ENCODE measurements at regions not wholly inside any gene's neighbourhood (a gene's known extent, or its start where the extent isn't known, plus 50 kb on each side); places are given as distances from the start of the nearest gene placed in this dataset.
A peak's percentile ranks its signal among the peaks of the same experiment; 100 is the strongest.

DNA sequence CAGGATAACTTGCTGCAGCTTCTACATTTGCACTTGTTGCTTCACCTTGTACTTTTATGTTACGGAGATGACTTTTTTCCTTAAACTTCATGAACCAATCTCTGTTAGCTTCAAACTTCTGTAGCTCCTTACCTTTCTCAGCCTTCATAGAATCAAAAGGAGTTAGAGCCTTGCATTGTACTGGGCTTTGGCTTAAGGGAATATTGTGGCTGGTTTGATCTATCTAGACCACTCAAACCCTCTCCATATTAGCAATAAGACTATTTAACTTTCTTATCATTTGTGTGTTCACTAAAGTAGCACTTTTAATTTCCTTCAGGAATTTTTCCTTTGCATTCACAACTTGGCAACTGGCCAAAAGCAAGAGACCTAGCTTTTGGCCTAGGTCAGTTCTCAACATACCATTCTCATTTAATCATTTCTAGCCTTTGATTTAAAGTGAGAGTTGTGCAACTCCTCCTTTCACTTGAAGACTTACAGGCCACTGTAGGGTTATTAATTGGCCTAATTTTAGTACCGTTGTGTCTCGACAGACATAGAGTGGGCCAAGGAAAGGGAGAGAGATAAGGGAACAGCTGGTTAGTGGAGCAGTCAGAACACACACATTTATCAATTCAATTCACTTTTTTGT is 63.7 kb downstream of the SHOC1 start:
- Histone ChIP-seq H3K9me3 (ENCODE audit: control insufficient read depth, insufficient read depth, low read depth, low read length) (no peaks in the 10 kb centered on the region), H3K27ac (ENCODE audit: extremely low read depth, low read depth, low read length) (no peak overlapping the region), H3K36me3 (ENCODE audit: control insufficient read depth in 2 of 2, insufficient read depth in 1 of 2, low read length in 2 of 2) (no peaks in the 10 kb centered on the region; a peak in 1 of 3 replicates), H3K4me1 (ENCODE audit: control insufficient read depth, insufficient read depth, low read length) (no peaks in the 10 kb centered on the region), H3K4me3 (ENCODE audit: low read depth, low read length) (no peak overlapping the region)
- ChIA-PET CTCF (no interaction called here), POLR2A (no interaction called here)
- TF ChIP-seq TRIM28 (IDR thresholded peaks at IDR 0.05; ENCODE audit: borderline replicate concordance, low read length) = no peak
- 0 out of 2 replicates have a peak, but pooled peaks have one; percentile 6 for TF ChIP-seq ZNF830 (tag by site-specific recombination; IDR thresholded peaks at IDR 0.05; ENCODE audit: low read depth)
- TF ChIP-seq SCRT2 (tag by site-specific recombination; IDR thresholded peaks at IDR 0.05) = peak; percentile 44; the same call in 1 of the 2 replicates

- CTCF ChIA-PET = no interaction called here
- H3K4me1 ChIP-seq (ENCODE audit: control insufficient read depth, insufficient read depth, low read length) = no peaks in the 10 kb centered on the region
- no peaks in the 10 kb centered on the region for H3K9me3 ChIP-seq (ENCODE audit: control insufficient read depth, insufficient read depth, low read depth, low read length)
- TF ChIP-seq ZNF707 (tag by site-specific recombination; IDR thresholded peaks at IDR 0.05) (no peak), ZNF2 (tag by site-specific recombination; IDR thresholded peaks at IDR 0.05) (no peak)
- POLR2A ChIA-PET = no interaction called here
- no peaks in the 10 kb centered on the region; a peak in 1 of 3 replicates for H3K36me3 ChIP-seq (ENCODE audit: control insufficient read depth in 2 of 2, insufficient read depth in 1 of 2, low read length in 2 of 2)
- H3K4me3 ChIP-seq (ENCODE audit: low read depth, low read length) = no peak overlapping the region
- no peak overlapping the region for H3K27ac ChIP-seq (ENCODE audit: extremely low read depth, low read depth, low read length)
Observed at GRCh38 chr9:111728617-111729366, 65.9 kb downstream of the SHOC1 start.

DNA sequence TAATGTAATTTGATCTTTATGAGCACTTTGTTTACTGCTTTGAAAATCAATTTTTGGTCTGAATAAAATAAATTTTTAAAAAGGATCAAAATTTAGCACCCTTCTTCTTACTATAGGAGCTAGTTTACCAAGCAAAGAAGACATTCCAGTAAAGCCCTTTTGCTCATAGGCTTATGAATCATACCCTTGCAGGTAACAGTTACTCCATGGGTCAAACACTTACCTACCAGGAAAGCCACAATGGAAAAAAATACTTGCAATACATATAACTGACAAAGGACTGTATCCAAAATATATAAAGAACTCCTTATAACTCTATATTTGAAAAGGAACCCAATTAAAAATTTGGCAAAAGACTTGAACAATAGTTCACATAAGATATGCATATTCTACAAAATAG is 66.6 kb downstream of the SHOC1 start:
- CTCF ChIA-PET = interaction anchor here (0.6 kb wide), 1 partner anchor 19 kb away, joined by 3 read pairs; no protein-coding TSS in a partner anchor
- POLR2A ChIA-PET = no interaction called here
- H3K27ac ChIP-seq (ENCODE audit: extremely low read depth, low read depth, low read length) = no peak overlapping the region

DNA sequence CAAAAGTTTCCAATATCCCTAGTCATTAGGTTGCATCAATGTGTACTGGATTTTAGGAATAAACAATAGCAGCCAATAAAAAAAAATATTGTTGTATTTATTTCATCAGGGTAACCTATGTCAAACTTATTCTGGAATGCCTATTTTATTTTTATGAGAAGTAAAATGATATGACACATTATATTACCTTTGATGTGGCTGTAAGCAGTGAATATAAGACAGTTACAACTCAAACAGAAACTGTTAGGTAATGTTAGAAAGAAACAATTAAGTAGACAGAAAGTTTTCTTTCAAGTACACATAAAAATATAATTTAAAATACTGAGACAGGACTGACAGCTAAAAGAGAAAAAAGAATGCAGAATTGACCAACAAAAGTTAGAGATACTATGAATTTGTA is 65.5 kb downstream of the GNG10 start:
- Histone ChIP-seq H3K9me3 (ENCODE audit: control insufficient read depth, insufficient read depth, low read depth, low read length) (no peaks in the 10 kb centered on the region), H3K4me3 (ENCODE audit: low read depth, low read length) (no peak overlapping the region), H3K27ac (ENCODE audit: extremely low read depth, low read depth, low read length) (no peak overlapping the region), H3K4me1 (ENCODE audit: control insufficient read depth, insufficient read depth, low read length) (no peaks in the 10 kb centered on the region), H3K36me3 (ENCODE audit: control insufficient read depth in 2 of 2, insufficient read depth in 1 of 2, low read length in 2 of 2) (no peaks in the 10 kb centered on the region; a peak in 1 of 3 replicates)
- ChIA-PET CTCF (no interaction called here), POLR2A (no interaction called here)
- TF ChIP-seq WT1 (tag by site-specific recombination; IDR thresholded peaks at IDR 0.05) = no peak
- no peak for TF ChIP-seq ZNF558 (tag by site-specific recombination; IDR thresholded peaks at IDR 0.05)
- no peak for TF ChIP-seq GLIS1 (tag by site-specific recombination; IDR thresholded peaks at IDR 0.05)
- no peak for TF ChIP-seq ZNF843 (tag by site-specific recombination; IDR thresholded peaks at IDR 0.05)
- no peak for TF ChIP-seq ZNF530 (tag by site-specific recombination; IDR thresholded peaks at IDR 0.05; ENCODE audit: low read depth)
- TF ChIP-seq SP2 (tag by site-specific recombination; IDR thresholded peaks at IDR 0.05) = no peak

More for the DNA sequence above, 66.6 kb downstream of the SHOC1 start:
- no peaks in the 10 kb centered on the region; a peak in 1 of 3 replicates for H3K36me3 ChIP-seq (ENCODE audit: control insufficient read depth in 2 of 2, insufficient read depth in 1 of 2, low read length in 2 of 2)
- no peaks in the 10 kb centered on the region for H3K4me1 ChIP-seq (ENCODE audit: control insufficient read depth, insufficient read depth, low read length)
- no peak for TF ChIP-seq SALL2 (tag by site-specific recombination; IDR thresholded peaks at IDR 0.05; ENCODE audit: borderline replicate concordance)
- TF ChIP-seq ZFP41 (tag by site-specific recombination; IDR thresholded peaks at IDR 0.05; ENCODE audit: borderline replicate concordance) = no peak
- no peak for TF ChIP-seq ZNF354C (tag by site-specific recombination; IDR thresholded peaks at IDR 0.05; ENCODE audit: borderline replicate concordance, low read depth)
- no peak for TF ChIP-seq ZBTB11 (tag by site-specific recombination; conservative IDR thresholded peaks at IDR 0.05; ENCODE audit: low read depth)
- TF ChIP-seq ZSCAN30 (tag by site-specific recombination; IDR thresholded peaks at IDR 0.05) = no peak
- no peak for TF ChIP-seq ZNF214 (tag by site-specific recombination; IDR thresholded peaks at IDR 0.05; ENCODE audit: borderline replicate concordance)
- no peak for TF ChIP-seq ZBTB8A (tag by site-specific recombination; IDR thresholded peaks at IDR 0.05)
- no peak for TF ChIP-seq PRDM1 (tag by site-specific recombination; IDR thresholded peaks at IDR 0.05)
- no peak for TF ChIP-seq ZNF510 (tag by site-specific recombination; IDR thresholded peaks at IDR 0.05; ENCODE audit: insufficient replicate concordance)
- TF ChIP-seq GLIS2 (tag by site-specific recombination; IDR thresholded peaks at IDR 0.05) = no peak
- TF ChIP-seq ZNF791 (tag by site-specific recombination; IDR thresholded peaks at IDR 0.05) = no peak
- H3K4me3 ChIP-seq (ENCODE audit: low read depth, low read length) = no peak overlapping the region
- H3K9me3 ChIP-seq (ENCODE audit: control insufficient read depth, insufficient read depth, low read depth, low read length) = no peaks in the 10 kb centered on the region

Data from HEK293 (cell line).